K562 (cell line): ENCODE measurements at regions not wholly inside any gene's neighbourhood (a gene's known extent, or its start where the extent isn't known, plus 50 kb on each side); places are given as distances from the start of the nearest gene placed in this dataset.

Source experiments
- GABPA ChIP-seq: fragments of 200-800 bp; sonication (Bioruptor generic); conservative IDR thresholded peaks from 2 replicates; pipeline ENCODE4 v1.6.1; 2016; ENCODE audit warnings: low read depth, missing genetic modification characterization, missing compliant biosample characterization
- MAX ChIP-seq: sonication (generic); formaldehyde crosslinking; IDR thresholded peaks from 2 replicates; pipeline ENCODE4 v1.9.0; 2022; ENCODE audit warnings: mild to moderate bottlenecking, missing genetic modification reagents
- SIX5 ChIP-seq, 2 experiments: IDR thresholded peaks; 2 replicates each; pipeline ENCODE4 v1.6.1; 2011; ENCODE audit warnings: low read length in 2 of 2, borderline replicate concordance in 1 of 2, low read depth in 1 of 2, mild to moderate bottlenecking in 1 of 2, moderate library complexity in 1 of 2; ENCODE audit not compliant: insufficient read depth in 1 of 2
- SMAD1 ChIP-seq: fragments of 150-350 bp; IDR thresholded peaks from 2 replicates; pipeline ENCODE4 v1.6.1; 2014; ENCODE audit warnings: low read length, low read depth; ENCODE audit not compliant: partially characterized antibody
- TRIM24 ChIP-seq, 2 experiments: fragments of 450-650 bp; IDR thresholded peaks; 2 replicates each; pipeline ENCODE4 v1.6.1; 2016
- ZEB2 ChIP-seq: fragments of 450-650 bp; IDR thresholded peaks from 2 replicates; pipeline ENCODE4 v1.6.1; 2016
- ZSCAN29 ChIP-seq: fragments of 450-650 bp; IDR thresholded peaks from 2 replicates; pipeline ENCODE4 v1.6.1; 2017

GRCh38 chr2:117137371-117137770 is 677.1 kb upstream of the DDX18 start:
- no peak for TF ChIP-seq ZSCAN29
- no peak for TF ChIP-seq SIX5 (IDR thresholded peaks at IDR 0.05; ENCODE audit: borderline replicate concordance in 1 of 2, insufficient read depth in 1 of 2, low read depth in 1 of 2, low read length in 2 of 2)
- no peak for TF ChIP-seq ZEB2
- TF ChIP-seq TRIM24 (IDR thresholded peaks at IDR 0.05), result no peak
- TF ChIP-seq SMAD1, result no peak
- no peak for TF ChIP-seq GABPA (tag)
- no peak for TF ChIP-seq MAX (CRISPR knock-in tag)
